ENCODE measurements at regions not wholly inside any gene's neighbourhood (a gene's known extent, or its start where the extent isn't known, plus 50 kb on each side); places are given as distances from the start of the nearest gene placed in this dataset.
"Not testable (repeated sequence)": the region's sequence is repeated elsewhere in the genome, so short reads cannot be mapped to it uniquely, and the experiment has no call there.

- no peak for DNase-seq (ENCODE audit: low spot score)
- in situ Hi-C loops (cut with HindIII; ENCODE audit: low sequenced_read_pairs) = no loop called here
Observed at GRCh38 chr9:117649126-117649525, 55.1 kb upstream of the TLR4 start.

- peak; percentile 61 for DNase-seq (ENCODE audit: low spot score)
- in situ Hi-C loops (cut with HindIII; ENCODE audit: low sequenced_read_pairs) = no loop called here
Observed at GRCh38 chr9:117644932-117645636, 59.1 kb upstream of the TLR4 start.

GRCh38 chr9:117644133-117644931 lies 59.9 kb upstream of the TLR4 start:
- in situ Hi-C loops (cut with HindIII; ENCODE audit: low sequenced_read_pairs) = no loop called here
- peak; percentile 86 for DNase-seq (ENCODE audit: low spot score)

GRCh38 chr9:117643288-117643654 lies 60.9 kb upstream of the TLR4 start:
- DNase-seq (ENCODE audit: low spot score) = peak; percentile 12
- in situ Hi-C loops (cut with HindIII; ENCODE audit: low sequenced_read_pairs) = no loop called here

- in situ Hi-C loops (cut with HindIII; ENCODE audit: low sequenced_read_pairs); DNase-seq (ENCODE audit: low spot score): not testable (repeated sequence)
Observed at GRCh38 chr9:117642571-117643287, 61.5 kb upstream of the TLR4 start.

GRCh38 chr9:117636681-117637080 lies 67.5 kb upstream of the TLR4 start:
- DNase-seq (ENCODE audit: low spot score) = no peak
- in situ Hi-C loops (cut with HindIII; ENCODE audit: low sequenced_read_pairs) = no loop called here

- no peak for DNase-seq (ENCODE audit: low spot score)
- in situ Hi-C loops (cut with HindIII; ENCODE audit: low sequenced_read_pairs) = no loop called here
Observed at GRCh38 chr9:117625154-117625553, 79.0 kb upstream of the TLR4 start.

- in situ Hi-C loops (cut with HindIII; ENCODE audit: low sequenced_read_pairs) = no loop called here
Observed at GRCh38 chr9:117624106-117624505, 80.1 kb upstream of the TLR4 start.

GRCh38 chr9:117622347-117622746 lies 81.9 kb upstream of the TLR4 start:
- in situ Hi-C loops (cut with HindIII; ENCODE audit: low sequenced_read_pairs) = no loop called here
- no peak for DNase-seq (ENCODE audit: low spot score)

More at GRCh38 chr9:117624106-117624505, 80.1 kb upstream of the TLR4 start:
- no peak for DNase-seq (ENCODE audit: low spot score)

GRCh38 chr9:117616431-117616831 lies 87.8 kb upstream of the TLR4 start:
- DNase-seq (ENCODE audit: low spot score) = peak; percentile 82
- in situ Hi-C loops (cut with HindIII; ENCODE audit: low sequenced_read_pairs) = no loop called here

- DNase-seq (ENCODE audit: low spot score) = no peak
- in situ Hi-C loops (cut with HindIII; ENCODE audit: low sequenced_read_pairs) = no loop called here
Observed at GRCh38 chr9:117612317-117612716, 91.9 kb upstream of the TLR4 start.

GRCh38 chr9:117597977-117598376 lies 106.2 kb upstream of the TLR4 start:
- DNase-seq (ENCODE audit: low spot score) = no peak
- in situ Hi-C loops (cut with HindIII; ENCODE audit: low sequenced_read_pairs) = no loop called here

- no peak for DNase-seq (ENCODE audit: low spot score)
- in situ Hi-C loops (cut with HindIII; ENCODE audit: low sequenced_read_pairs) = no loop called here
Observed at GRCh38 chr9:117596678-117597077, 107.5 kb upstream of the TLR4 start.

GRCh38 chr9:117595650-117596049 lies 108.6 kb upstream of the TLR4 start:
- no peak for DNase-seq (ENCODE audit: low spot score)
- in situ Hi-C loops (cut with HindIII; ENCODE audit: low sequenced_read_pairs) = no loop called here

GRCh38 chr9:117587263-117587662 lies 116.9 kb upstream of the TLR4 start:
- no peak for DNase-seq (ENCODE audit: low spot score)

GRCh38 chr9:117574099-117574498 lies 130.1 kb upstream of the TLR4 start:
- in situ Hi-C loops (cut with HindIII; ENCODE audit: low sequenced_read_pairs) = no loop called here
- DNase-seq (ENCODE audit: low spot score) = no peak

More at GRCh38 chr9:117587263-117587662, 116.9 kb upstream of the TLR4 start:
- in situ Hi-C loops (cut with HindIII; ENCODE audit: low sequenced_read_pairs) = no loop called here

- peak; percentile 14 for DNase-seq (ENCODE audit: low spot score)
- in situ Hi-C loops (cut with HindIII; ENCODE audit: low sequenced_read_pairs) = no loop called here
Observed at GRCh38 chr9:117564839-117565238, 139.4 kb upstream of the TLR4 start.

GRCh38 chr9:117561761-117562160 lies 142.4 kb upstream of the TLR4 start:
- in situ Hi-C loops (cut with HindIII; ENCODE audit: low sequenced_read_pairs) = no loop called here
- DNase-seq (ENCODE audit: low spot score) = no peak

- peak; percentile 44 for DNase-seq (ENCODE audit: low spot score)
Observed at GRCh38 chr9:117555964-117556629, 141.2 kb upstream of the ASTN2 start.

GRCh38 chr9:117552811-117553210 lies 138.0 kb upstream of the ASTN2 start:
- DNase-seq (ENCODE audit: low spot score) = no peak
- in situ Hi-C loops (cut with HindIII; ENCODE audit: low sequenced_read_pairs) = no loop called here

More at GRCh38 chr9:117555964-117556629, 141.2 kb upstream of the ASTN2 start:
- in situ Hi-C loops (cut with HindIII; ENCODE audit: low sequenced_read_pairs) = no loop called here

Data from G401 (cell line).